BJ (cell line): ENCODE measurements at regions not wholly inside any gene's neighbourhood (a gene's known extent, or its start where the extent isn't known, plus 50 kb on each side); places are given as distances from the start of the nearest gene placed in this dataset.

ENCODE experiments used
- CTCF ChIA-PET: fragments of 350-600 bp; formaldehyde crosslinking; extraction: SDS; loops from one replicate; lab custom pipeline; 2021; ENCODE audit warnings: antibody characterized with exemption, inconsistent platforms; lab: Yijun Ruan, JAX
- POLR2A ChIA-PET: fragments of 300-600 bp; sonication (Branson Sonifier 250); formaldehyde crosslinking; extraction: SDS; loops from one replicate; lab custom pipeline; 2021; ENCODE audit warnings: antibody characterized with exemption; lab: Charles Lee
- DNase-seq: peaks from one replicate; pipeline ENCODE4 v3.0.0-alpha.2; 2011; ENCODE audit warnings: low read depth
- H3K27me3 ChIP-seq: 2 replicates; pipeline ENCODE4 v1.6.0; 2011; ENCODE audit warnings: low read length; ENCODE audit not compliant: control insufficient read depth, insufficient read depth
- H3K36me3 ChIP-seq: 2 replicates; pipeline ENCODE4 v1.5.1; 2011; ENCODE audit warnings: low read length; ENCODE audit not compliant: control insufficient read depth, insufficient read depth
- H3K4me3 ChIP-seq: 2 replicates; pipeline ENCODE4 v1.5.1; 2011; ENCODE audit warnings: low read depth, mild to moderate bottlenecking, control low read depth, low read length
- TF ChIP-seq, protein P1 (sequence below): IDR thresholded peaks from 2 replicates; pipeline ENCODE4 v1.5.1; 2011; ENCODE audit warnings: low read depth, mild to moderate bottlenecking, control low read depth, inconsistent platforms, low read length, moderate library complexity; ENCODE audit not compliant: insufficient read depth

DNA sequence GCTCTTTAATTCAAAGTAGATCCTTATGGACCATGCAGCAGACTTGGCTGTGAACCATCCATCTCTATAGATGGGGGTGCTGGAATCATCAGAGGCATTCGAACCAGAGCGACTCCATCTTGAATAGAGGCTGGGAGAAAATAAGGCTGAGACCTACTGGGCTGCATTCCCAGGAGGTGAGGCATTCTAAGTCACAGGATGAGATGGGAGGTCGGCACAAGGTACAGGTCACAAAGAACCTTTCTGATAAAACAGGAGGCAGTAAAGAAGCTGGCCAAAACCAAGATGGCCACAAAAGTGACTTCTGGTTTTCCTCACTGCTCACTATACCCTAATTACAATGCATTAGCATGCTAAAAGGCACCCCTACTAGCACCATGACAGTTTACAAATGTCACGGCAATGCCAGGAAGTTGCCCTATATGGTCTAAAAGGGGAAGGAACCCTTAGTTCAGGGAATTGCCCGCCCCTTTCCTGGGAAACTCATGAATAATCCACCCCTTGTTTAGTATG, 89.2 kb upstream of the BRD7 start:
- Histone ChIP-seq H3K27me3 (no peaks in the 10 kb centered on the region; the same call in 1 of the 2 replicates), H3K36me3 (no peaks in the 10 kb centered on the region), H3K4me3 (no peak overlapping the region)
- CTCF ChIA-PET: no interaction called here
- POLR2A ChIA-PET: no interaction called here
- TF ChIP-seq, protein P1, sequence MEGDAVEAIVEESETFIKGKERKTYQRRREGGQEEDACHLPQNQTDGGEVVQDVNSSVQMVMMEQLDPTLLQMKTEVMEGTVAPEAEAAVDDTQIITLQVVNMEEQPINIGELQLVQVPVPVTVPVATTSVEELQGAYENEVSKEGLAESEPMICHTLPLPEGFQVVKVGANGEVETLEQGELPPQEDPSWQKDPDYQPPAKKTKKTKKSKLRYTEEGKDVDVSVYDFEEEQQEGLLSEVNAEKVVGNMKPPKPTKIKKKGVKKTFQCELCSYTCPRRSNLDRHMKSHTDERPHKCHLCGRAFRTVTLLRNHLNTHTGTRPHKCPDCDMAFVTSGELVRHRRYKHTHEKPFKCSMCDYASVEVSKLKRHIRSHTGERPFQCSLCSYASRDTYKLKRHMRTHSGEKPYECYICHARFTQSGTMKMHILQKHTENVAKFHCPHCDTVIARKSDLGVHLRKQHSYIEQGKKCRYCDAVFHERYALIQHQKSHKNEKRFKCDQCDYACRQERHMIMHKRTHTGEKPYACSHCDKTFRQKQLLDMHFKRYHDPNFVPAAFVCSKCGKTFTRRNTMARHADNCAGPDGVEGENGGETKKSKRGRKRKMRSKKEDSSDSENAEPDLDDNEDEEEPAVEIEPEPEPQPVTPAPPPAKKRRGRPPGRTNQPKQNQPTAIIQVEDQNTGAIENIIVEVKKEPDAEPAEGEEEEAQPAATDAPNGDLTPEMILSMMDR: no peak
- no peak for DNase-seq

DNA sequence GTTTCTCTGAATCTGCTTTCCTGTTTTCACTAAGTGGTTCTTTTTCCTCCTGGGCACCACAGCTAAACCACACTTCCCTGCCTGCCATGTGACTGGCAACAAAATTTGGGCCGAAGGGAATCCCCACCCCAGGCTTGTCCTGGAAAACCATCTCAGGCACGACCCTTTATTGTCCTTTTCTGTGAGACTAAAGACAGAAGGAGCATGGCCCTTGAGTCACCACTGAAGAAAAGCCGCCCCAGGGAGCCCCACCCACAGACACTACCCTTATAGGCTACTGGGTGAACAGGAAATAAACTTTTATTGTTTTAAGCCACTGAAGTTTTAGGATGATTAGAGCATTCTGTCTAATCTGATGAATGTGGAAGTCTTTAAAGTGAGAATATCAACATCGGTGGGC, 88.6 kb upstream of the BRD7 start:
- DNase-seq: no peak
- no peaks in the 10 kb centered on the region for H3K27me3 ChIP-seq
- POLR2A ChIA-PET: no interaction called here

DNA sequence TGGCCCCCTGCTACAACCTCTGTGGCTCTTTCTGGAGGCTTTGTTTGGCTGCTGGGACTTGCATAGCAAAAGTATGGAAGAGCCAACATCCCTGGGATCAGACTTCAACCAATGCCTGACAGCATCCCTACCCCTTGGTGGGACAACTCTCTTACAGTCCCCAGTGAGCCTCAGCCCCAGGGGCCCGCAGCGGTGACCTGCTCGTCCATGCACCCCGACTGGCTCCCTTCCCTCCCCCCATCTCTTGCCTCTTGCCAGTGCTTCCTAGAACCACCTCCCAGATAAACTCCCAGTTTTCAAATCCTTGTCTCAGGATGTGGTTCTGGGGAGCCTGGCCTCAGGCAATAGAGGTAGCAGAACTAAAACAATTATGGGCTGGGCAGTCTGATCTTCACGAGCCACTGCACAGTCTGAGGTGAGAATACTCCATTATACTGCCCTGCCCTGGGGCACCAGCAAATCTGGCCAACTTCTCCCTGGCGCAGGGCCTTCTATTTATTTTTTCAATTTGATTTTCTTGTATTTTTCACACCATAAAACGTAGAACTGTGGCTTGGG, 86.6 kb upstream of the BRD7 start:
- H3K27me3 ChIP-seq: no peaks in the 10 kb centered on the region
- no peak overlapping the region for H3K4me3 ChIP-seq
- DNase-seq: no peak
- H3K36me3 ChIP-seq: no peaks in the 10 kb centered on the region
- TF ChIP-seq, protein P1: no peak
- ChIA-PET CTCF (no interaction called here), POLR2A (no interaction called here)

More for the DNA sequence above, 88.6 kb upstream of the BRD7 start:
- Histone ChIP-seq H3K4me3 (no peak overlapping the region), H3K36me3 (no peaks in the 10 kb centered on the region)
- CTCF ChIA-PET: interaction anchor here (1.0 kb wide), 1 partner anchor 88 kb away, joined by 3 read pairs; no protein-coding TSS in a partner anchor
- TF ChIP-seq, protein P1: no peak

DNA sequence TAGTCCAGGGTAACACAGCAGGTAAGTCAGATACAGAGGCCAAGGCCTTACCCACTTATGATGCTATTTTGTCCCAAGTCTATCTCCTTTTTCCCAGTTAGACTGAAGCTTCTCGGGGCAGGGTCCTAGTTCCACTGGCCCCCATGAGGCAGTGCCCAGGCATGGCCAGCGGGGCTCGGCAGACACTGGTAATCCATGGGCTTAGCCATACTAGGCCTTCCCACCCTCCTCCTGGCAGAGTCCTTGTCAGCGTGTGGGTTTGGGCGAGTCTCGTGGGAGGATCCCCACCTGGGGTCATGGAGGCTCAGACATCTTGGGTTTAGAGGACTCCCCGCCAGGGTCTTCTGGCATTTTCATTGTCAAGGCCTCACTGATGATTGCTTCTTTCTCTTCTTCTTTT, 84.7 kb upstream of the BRD7 start:
- Histone ChIP-seq H3K27me3 (no peaks in the 10 kb centered on the region), H3K36me3 (no peaks in the 10 kb centered on the region), H3K4me3 (no peak overlapping the region)
- DNase-seq: no peak
- ChIA-PET POLR2A (no interaction called here), CTCF (no interaction called here)
- TF ChIP-seq, protein P1: no peak

DNA sequence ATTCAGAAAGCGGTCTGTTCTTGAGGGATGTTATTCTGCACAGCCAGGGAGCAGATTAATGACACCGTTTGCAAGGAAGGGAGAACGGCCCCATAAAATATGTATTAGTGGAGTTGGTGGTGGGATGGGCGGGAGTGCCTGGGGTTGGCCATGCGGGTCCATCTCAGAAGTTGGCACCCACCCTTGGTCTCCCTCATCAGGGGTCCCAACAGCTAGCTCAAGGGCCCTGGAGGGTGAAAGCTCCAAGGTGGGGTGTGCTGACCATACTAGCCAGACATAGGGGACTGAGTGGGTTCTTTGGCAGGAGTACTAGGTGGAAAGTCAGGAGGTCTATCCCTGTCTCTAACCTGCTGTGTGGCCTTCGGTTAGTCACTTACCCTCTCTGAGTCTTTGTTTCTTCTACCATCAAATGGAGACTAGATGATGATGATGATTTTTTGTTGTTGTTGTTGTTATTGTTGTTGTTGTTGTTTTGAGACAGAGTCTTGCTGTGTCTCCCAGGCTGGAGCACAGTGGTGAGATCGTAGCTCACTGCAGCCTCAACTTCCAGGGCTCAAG, 83.2 kb upstream of the BRD7 start:
- H3K36me3 ChIP-seq: no peaks in the 10 kb centered on the region
- no peaks in the 10 kb centered on the region for H3K27me3 ChIP-seq
- POLR2A ChIA-PET: no interaction called here
- CTCF ChIA-PET: no interaction called here
- TF ChIP-seq, protein P1: no peak
- no peak for DNase-seq
- no peak overlapping the region for H3K4me3 ChIP-seq
